DOHH2 (cell line): ENCODE measurements at regions not wholly inside any gene's neighbourhood (a gene's known extent, or its start where the extent isn't known, plus 50 kb on each side); places are given as distances from the start of the nearest gene placed in this dataset.

Experiments used
- H3F3A ChIP-seq: fragments of 200-600 bp; sonication (generic), shearing (Covaris generic); 2 replicates; pipeline ENCODE4 v1.6.0; 2016; ENCODE audit warnings: antibody characterized with exemption, mild to moderate bottlenecking; ENCODE audit not compliant: control insufficient read depth, insufficient read depth
- H3K27ac ChIP-seq: fragments of 200-600 bp; sonication (generic); 2 replicates; pipeline ENCODE4 v1.5.1; 2014; ENCODE audit warnings: low read depth, mild to moderate bottlenecking, low read length, moderate library complexity
- H3K27me3 ChIP-seq: fragments of 200-600 bp; sonication (generic); 2 replicates; pipeline ENCODE4 v1.6.1; 2014; ENCODE audit warnings: mild to moderate bottlenecking, low read length, mixed read lengths; ENCODE audit not compliant: control insufficient read depth
- H3K36me3 ChIP-seq: fragments of 200-600 bp; sonication (generic); 2 replicates; pipeline ENCODE4 v1.6.1; 2014; ENCODE audit warnings: mild to moderate bottlenecking, low read length, moderate library complexity, mixed read lengths; ENCODE audit not compliant: control insufficient read depth
- H3K4me1 ChIP-seq: fragments of 200-600 bp; sonication (generic); 2 replicates; pipeline ENCODE4 v1.6.1; 2014; ENCODE audit warnings: mild to moderate bottlenecking, low read length, mixed read lengths; ENCODE audit not compliant: control insufficient read depth
- H3K4me2 ChIP-seq: fragments of 200-600 bp; sonication (generic); 2 replicates; pipeline ENCODE4 v1.6.0; 2014; ENCODE audit warnings: mild to moderate bottlenecking, low read length, moderate library complexity
- H3K4me3 ChIP-seq: fragments of 200-600 bp; sonication (generic); 2 replicates; pipeline ENCODE4 v1.5.1; 2014; ENCODE audit warnings: mild to moderate bottlenecking, low read length, mixed read lengths
- H3K79me2 ChIP-seq: fragments of 200-600 bp; sonication (generic); 2 replicates; pipeline ENCODE4 v1.6.1; 2014; ENCODE audit warnings: mild to moderate bottlenecking, low read length, mixed read lengths; ENCODE audit not compliant: control insufficient read depth
- H3K9me2 ChIP-seq: fragments of 200-600 bp; sonication (generic); replicated peaks from 2 replicates; pipeline ENCODE4 v1.6.1; 2014; ENCODE audit warnings: mild to moderate bottlenecking, low read length, mixed read lengths; ENCODE audit not compliant: control insufficient read depth
- H3K9me3 ChIP-seq: fragments of 200-600 bp; sonication (generic); 2 replicates; pipeline ENCODE4 v1.6.1; 2014; ENCODE audit warnings: antibody characterized with exemption, low read length, mixed read lengths; ENCODE audit not compliant: control insufficient read depth, insufficient read depth
- H4K20me1 ChIP-seq: fragments of 200-600 bp; sonication (generic); 2 replicates; pipeline ENCODE4 v1.6.0; 2014; ENCODE audit warnings: low read depth, mild to moderate bottlenecking, antibody characterized with exemption, low read length, moderate library complexity; ENCODE audit not compliant: control insufficient read depth, insufficient read depth
- CTCF ChIP-seq: fragments of 200-600 bp; sonication (generic); IDR thresholded peaks from one replicate; pipeline ENCODE4 v1.5.1; 2014; ENCODE audit warnings: antibody characterized with exemption, mild to moderate bottlenecking, low read depth, low read length; ENCODE audit not compliant: poor library complexity, severe bottlenecking
- EZH2phosphoT487 ChIP-seq: fragments of 200-600 bp; sonication (generic); IDR thresholded peaks from 2 replicates; pipeline ENCODE4 v1.6.1; 2017; ENCODE audit warnings: borderline replicate concordance, mild to moderate bottlenecking, antibody characterized with exemption, low read length, moderate library complexity, mixed read lengths

- Histone ChIP-seq H3K27me3 (no peaks in the 10 kb centered on the region), H3F3A (no peaks in the 10 kb centered on the region), H3K9me3 (no peaks in the 10 kb centered on the region), H3K4me2 (no peak overlapping the region), H3K79me2 (no peaks in the 10 kb centered on the region), H4K20me1 (no peaks in the 10 kb centered on the region), H3K36me3 (no peaks in the 10 kb centered on the region), H3K9me2 (no peaks in the 10 kb centered on the region), H3K4me1 (no peaks in the 10 kb centered on the region), H3K4me3 (no peak overlapping the region), H3K27ac (no peak overlapping the region)
- TF ChIP-seq CTCF (no peak), EZH2phosphoT487 (no peak)
Observed at GRCh38 chr15:62606376-62607113, 436.0 kb upstream of the TPM1 start.

- no peaks in the 10 kb centered on the region for H3F3A ChIP-seq
- H4K20me1 ChIP-seq: no peaks in the 10 kb centered on the region
- no peak overlapping the region for H3K4me3 ChIP-seq
- TF ChIP-seq CTCF (no peak), EZH2phosphoT487 (no peak)
- H3K9me2 ChIP-seq: no peaks in the 10 kb centered on the region
- H3K9me3 ChIP-seq: no peaks in the 10 kb centered on the region
- no peaks in the 10 kb centered on the region for H3K27me3 ChIP-seq
- no peak overlapping the region for H3K27ac ChIP-seq
- no peaks in the 10 kb centered on the region for H3K79me2 ChIP-seq
- no peak overlapping the region for H3K4me2 ChIP-seq
- no peaks in the 10 kb centered on the region for H3K4me1 ChIP-seq
- H3K36me3 ChIP-seq: no peaks in the 10 kb centered on the region
Observed at GRCh38 chr15:62607114-62607462, 435.5 kb upstream of the TPM1 start.

GRCh38 chr15:62607643-62608042 lies 434.9 kb upstream of the TPM1 start:
- TF ChIP-seq CTCF (no peak), EZH2phosphoT487 (no peak)
- no peaks in the 10 kb centered on the region for H4K20me1 ChIP-seq
- no peaks in the 10 kb centered on the region for H3K36me3 ChIP-seq
- H3F3A ChIP-seq: no peaks in the 10 kb centered on the region
- no peaks in the 10 kb centered on the region for H3K79me2 ChIP-seq
- no peak overlapping the region for H3K4me3 ChIP-seq
- H3K4me1 ChIP-seq: no peaks in the 10 kb centered on the region
- H3K4me2 ChIP-seq: no peak overlapping the region
- H3K27me3 ChIP-seq: no peaks in the 10 kb centered on the region
- H3K9me2 ChIP-seq: no peaks in the 10 kb centered on the region
- no peak overlapping the region for H3K27ac ChIP-seq
- H3K9me3 ChIP-seq: no peaks in the 10 kb centered on the region
